ENCODE measurements at regions not wholly inside any gene's neighbourhood (a gene's known extent, or its start where the extent isn't known, plus 50 kb on each side); places are given as distances from the start of the nearest gene placed in this dataset.

DNA sequence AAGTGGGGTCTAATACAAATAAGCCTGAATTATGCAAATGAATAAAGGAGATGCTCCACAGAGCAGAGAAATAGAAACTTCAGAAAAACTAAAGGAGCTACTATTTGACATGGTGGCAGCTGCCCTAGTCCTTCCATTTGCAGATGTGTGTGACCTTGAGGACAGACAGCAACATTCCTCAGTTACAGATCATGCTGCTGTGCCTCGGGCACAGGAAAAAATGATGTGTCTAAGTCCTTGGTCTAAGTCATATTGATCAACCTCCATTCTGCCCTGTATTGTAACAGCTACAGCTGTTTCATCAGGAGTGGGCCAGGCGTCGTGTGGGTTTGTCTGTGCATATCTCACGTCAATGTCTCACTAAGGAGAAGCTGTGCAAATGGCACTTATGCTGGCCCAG lies 710.4 kb downstream of the TNS3 start (continued):
- TF ChIP-seq, protein P1, sequence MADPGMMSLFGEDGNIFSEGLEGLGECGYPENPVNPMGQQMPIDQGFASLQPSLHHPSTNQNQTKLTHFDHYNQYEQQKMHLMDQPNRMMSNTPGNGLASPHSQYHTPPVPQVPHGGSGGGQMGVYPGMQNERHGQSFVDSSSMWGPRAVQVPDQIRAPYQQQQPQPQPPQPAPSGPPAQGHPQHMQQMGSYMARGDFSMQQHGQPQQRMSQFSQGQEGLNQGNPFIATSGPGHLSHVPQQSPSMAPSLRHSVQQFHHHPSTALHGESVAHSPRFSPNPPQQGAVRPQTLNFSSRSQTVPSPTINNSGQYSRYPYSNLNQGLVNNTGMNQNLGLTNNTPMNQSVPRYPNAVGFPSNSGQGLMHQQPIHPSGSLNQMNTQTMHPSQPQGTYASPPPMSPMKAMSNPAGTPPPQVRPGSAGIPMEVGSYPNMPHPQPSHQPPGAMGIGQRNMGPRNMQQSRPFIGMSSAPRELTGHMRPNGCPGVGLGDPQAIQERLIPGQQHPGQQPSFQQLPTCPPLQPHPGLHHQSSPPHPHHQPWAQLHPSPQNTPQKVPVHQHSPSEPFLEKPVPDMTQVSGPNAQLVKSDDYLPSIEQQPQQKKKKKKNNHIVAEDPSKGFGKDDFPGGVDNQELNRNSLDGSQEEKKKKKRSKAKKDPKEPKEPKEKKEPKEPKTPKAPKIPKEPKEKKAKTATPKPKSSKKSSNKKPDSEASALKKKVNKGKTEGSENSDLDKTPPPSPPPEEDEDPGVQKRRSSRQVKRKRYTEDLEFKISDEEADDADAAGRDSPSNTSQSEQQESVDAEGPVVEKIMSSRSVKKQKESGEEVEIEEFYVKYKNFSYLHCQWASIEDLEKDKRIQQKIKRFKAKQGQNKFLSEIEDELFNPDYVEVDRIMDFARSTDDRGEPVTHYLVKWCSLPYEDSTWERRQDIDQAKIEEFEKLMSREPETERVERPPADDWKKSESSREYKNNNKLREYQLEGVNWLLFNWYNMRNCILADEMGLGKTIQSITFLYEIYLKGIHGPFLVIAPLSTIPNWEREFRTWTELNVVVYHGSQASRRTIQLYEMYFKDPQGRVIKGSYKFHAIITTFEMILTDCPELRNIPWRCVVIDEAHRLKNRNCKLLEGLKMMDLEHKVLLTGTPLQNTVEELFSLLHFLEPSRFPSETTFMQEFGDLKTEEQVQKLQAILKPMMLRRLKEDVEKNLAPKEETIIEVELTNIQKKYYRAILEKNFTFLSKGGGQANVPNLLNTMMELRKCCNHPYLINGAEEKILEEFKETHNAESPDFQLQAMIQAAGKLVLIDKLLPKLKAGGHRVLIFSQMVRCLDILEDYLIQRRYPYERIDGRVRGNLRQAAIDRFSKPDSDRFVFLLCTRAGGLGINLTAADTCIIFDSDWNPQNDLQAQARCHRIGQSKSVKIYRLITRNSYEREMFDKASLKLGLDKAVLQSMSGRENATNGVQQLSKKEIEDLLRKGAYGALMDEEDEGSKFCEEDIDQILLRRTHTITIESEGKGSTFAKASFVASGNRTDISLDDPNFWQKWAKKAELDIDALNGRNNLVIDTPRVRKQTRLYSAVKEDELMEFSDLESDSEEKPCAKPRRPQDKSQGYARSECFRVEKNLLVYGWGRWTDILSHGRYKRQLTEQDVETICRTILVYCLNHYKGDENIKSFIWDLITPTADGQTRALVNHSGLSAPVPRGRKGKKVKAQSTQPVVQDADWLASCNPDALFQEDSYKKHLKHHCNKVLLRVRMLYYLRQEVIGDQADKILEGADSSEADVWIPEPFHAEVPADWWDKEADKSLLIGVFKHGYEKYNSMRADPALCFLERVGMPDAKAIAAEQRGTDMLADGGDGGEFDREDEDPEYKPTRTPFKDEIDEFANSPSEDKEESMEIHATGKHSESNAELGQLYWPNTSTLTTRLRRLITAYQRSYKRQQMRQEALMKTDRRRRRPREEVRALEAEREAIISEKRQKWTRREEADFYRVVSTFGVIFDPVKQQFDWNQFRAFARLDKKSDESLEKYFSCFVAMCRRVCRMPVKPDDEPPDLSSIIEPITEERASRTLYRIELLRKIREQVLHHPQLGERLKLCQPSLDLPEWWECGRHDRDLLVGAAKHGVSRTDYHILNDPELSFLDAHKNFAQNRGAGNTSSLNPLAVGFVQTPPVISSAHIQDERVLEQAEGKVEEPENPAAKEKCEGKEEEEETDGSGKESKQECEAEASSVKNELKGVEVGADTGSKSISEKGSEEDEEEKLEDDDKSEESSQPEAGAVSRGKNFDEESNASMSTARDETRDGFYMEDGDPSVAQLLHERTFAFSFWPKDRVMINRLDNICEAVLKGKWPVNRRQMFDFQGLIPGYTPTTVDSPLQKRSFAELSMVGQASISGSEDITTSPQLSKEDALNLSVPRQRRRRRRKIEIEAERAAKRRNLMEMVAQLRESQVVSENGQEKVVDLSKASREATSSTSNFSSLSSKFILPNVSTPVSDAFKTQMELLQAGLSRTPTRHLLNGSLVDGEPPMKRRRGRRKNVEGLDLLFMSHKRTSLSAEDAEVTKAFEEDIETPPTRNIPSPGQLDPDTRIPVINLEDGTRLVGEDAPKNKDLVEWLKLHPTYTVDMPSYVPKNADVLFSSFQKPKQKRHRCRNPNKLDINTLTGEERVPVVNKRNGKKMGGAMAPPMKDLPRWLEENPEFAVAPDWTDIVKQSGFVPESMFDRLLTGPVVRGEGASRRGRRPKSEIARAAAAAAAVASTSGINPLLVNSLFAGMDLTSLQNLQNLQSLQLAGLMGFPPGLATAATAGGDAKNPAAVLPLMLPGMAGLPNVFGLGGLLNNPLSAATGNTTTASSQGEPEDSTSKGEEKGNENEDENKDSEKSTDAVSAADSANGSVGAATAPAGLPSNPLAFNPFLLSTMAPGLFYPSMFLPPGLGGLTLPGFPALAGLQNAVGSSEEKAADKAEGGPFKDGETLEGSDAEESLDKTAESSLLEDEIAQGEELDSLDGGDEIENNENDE (IDR thresholded peaks at IDR 0.05; ENCODE audit: insufficient replicate concordance, low read length) = no peak
- TF ChIP-seq, protein P2, sequence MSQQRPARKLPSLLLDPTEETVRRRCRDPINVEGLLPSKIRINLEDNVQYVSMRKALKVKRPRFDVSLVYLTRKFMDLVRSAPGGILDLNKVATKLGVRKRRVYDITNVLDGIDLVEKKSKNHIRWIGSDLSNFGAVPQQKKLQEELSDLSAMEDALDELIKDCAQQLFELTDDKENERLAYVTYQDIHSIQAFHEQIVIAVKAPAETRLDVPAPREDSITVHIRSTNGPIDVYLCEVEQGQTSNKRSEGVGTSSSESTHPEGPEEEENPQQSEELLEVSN (IDR thresholded peaks at IDR 0.05) = no peak
- TF ChIP-seq EP300 (IDR thresholded peaks at IDR 0.05; ENCODE audit: borderline replicate concordance in 1 of 2, low read depth in 2 of 2, low read length in 2 of 2) (no peak), SP1 (IDR thresholded peaks at IDR 0.05; ENCODE audit: low read depth, low read length) (no peak), KDM5A (IDR thresholded peaks at IDR 0.05; ENCODE audit: low read length) (no peak), NANOG (IDR thresholded peaks at IDR 0.05; ENCODE audit: insufficient read depth, low read depth, low read length, poor library complexity, severe bottlenecking) (no peak), TEAD4 (IDR thresholded peaks at IDR 0.05; ENCODE audit: low read depth, low read length) (no peak), JUND (IDR thresholded peaks at IDR 0.05; ENCODE audit: low read length) (no peak)

All from H1 (cell line).